ENCODE measurements at regions not wholly inside any gene's neighbourhood (a gene's known extent, or its start where the extent isn't known, plus 50 kb on each side); places are given as distances from the start of the nearest gene placed in this dataset.

DNA sequence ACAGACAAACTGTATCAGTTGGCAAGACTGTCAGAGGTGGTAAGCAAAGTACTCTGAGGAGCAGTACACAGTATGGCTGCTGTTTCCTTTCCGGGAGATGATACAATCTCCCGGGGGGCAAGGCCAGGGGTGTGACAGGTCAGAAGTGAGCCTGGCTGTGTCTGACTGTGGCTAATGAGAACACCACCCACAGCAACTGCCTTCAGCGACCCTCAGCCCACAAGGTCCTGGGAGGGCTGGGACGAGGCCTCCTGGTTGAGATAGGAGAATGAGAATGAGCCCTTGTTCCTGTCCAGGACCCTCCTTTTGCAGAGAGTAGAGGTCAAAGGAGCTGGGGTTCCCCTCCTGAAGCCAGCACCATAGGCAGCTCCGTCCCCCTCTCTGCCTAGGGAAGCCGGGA lies 421.7 kb downstream of the TCERG1L start:
- Histone ChIP-seq H3K4me1 (ENCODE audit: insufficient read depth, low read length) (no peaks in the 10 kb centered on the region), H3K4me3 (ENCODE audit: low read length) (no peak overlapping the region), H3K27me3 (ENCODE audit: insufficient read depth, low read length) (no peaks in the 10 kb centered on the region), H3K9me3 (ENCODE audit: low read depth, low read length) (no peaks in the 10 kb centered on the region)

DNA sequence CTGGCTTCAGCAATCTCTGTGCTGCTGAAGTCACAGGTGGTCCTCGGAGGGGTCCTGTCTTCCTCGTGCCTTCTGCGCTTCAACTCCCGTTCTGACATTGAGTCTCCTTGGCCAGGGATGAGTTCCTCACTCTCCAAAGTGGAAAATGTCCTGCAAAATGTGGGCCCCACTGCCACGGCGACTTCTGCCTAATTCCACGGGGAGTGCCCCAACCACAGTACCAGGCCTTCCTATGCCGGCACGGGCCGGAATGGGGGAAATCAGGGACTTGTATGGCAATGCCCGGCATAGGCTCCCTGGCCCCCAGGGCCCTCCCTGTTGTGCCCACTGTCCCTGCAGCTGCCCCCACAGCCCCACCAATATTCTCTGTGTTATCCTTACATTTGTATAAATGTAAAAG lies 420.5 kb downstream of the TCERG1L start:
- Histone ChIP-seq H3K4me3 (ENCODE audit: low read length) (no peak overlapping the region), H3K4me1 (ENCODE audit: insufficient read depth, low read length) (no peaks in the 10 kb centered on the region), H3K27me3 (ENCODE audit: insufficient read depth, low read length) (no peaks in the 10 kb centered on the region), H3K9me3 (ENCODE audit: low read depth, low read length) (no peaks in the 10 kb centered on the region)

DNA sequence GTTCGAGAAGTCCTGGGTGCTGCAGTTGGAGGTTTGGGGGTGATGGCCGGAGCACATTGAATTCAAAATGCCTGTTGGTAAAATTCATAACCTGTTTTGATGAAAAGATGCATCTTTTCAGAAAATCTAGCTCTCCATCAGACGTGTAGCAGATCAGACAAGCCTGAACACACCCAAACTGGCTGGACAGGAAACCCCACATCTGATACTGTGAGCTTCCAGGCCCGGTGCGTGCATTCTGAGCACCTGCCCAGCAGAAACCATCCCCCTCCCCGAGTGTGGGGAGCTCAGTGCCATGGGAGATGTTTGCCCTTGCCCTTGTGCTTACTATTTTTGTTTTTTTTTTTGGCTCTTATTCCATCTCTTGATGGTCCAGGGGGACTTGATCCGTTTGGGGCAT lies 417.1 kb downstream of the TCERG1L start:
- Histone ChIP-seq H3K9me3 (ENCODE audit: low read depth, low read length) (no peaks in the 10 kb centered on the region), H3K27me3 (ENCODE audit: insufficient read depth, low read length) (no peaks in the 10 kb centered on the region), H3K4me3 (ENCODE audit: low read length) (no peak overlapping the region), H3K4me1 (ENCODE audit: insufficient read depth, low read length) (no peaks in the 10 kb centered on the region)

DNA sequence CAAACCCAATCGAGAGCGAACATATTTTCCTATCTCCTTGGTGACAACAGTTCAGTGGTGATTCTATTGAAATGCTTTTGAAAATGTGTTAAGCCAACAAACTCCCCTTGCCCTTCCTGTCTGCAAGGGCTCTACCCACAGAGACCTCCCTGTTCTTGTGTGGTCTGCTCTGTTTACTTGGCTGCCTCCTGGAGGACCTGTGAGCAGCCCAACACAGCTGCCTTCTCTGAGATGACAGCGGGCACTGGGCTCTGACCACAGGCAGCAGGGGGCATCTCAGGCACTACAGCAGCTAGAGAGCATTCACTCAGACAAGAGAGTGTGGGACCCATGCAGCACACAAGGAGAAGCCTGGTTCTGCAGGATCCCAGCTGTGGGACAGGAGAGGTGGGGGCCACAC lies 416.4 kb downstream of the TCERG1L start:
- Histone ChIP-seq H3K4me3 (ENCODE audit: low read length) (no peak overlapping the region), H3K4me1 (ENCODE audit: insufficient read depth, low read length) (no peaks in the 10 kb centered on the region), H3K27me3 (ENCODE audit: insufficient read depth, low read length) (no peaks in the 10 kb centered on the region), H3K9me3 (ENCODE audit: low read depth, low read length) (no peaks in the 10 kb centered on the region)

DNA sequence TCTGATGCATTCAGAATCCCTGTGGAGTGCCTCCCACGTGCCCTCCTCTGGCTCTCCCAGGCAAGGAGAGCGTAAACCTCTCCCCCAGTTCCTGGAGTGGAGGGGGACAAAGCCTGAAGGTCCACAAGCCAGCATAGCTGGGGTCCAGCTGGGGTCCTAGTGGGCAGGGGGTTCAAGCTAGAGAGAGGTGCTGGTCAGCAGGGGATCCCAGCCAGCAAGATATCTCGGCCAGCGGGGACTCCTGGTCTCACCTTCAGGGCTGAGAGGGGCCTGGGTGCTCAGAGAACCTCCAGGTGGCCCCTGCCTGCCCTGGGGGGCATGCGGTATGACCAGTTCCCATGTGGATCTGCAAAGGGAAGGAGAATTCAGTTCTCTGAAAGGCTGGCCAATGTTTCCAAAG lies 413.7 kb downstream of the TCERG1L start:
- Histone ChIP-seq H3K4me3 (ENCODE audit: low read length) (no peak overlapping the region), H3K9me3 (ENCODE audit: low read depth, low read length) (no peaks in the 10 kb centered on the region), H3K4me1 (ENCODE audit: insufficient read depth, low read length) (no peaks in the 10 kb centered on the region), H3K27me3 (ENCODE audit: insufficient read depth, low read length) (no peaks in the 10 kb centered on the region)

DNA sequence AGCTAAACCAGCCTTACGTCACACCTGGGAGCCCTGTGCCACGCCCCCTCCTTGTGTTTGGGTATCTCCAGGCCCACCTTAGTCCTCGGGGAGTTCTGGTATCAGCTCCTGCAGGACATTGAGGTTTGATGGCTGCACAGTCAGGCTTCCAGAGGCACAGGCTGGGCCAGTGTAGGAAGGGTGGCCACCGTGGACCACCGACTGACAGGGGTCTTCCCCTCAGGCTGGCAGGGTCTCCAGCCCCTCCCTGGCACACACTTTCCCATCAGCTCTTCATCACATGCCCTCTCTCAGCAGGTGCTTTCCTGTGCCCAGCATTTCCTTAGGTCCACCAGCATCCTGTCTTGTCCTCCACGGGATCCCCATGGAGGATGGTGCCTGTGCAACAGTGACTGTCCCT lies 413.1 kb downstream of the TCERG1L start:
- Histone ChIP-seq H3K9me3 (ENCODE audit: low read depth, low read length) (no peaks in the 10 kb centered on the region), H3K4me3 (ENCODE audit: low read length) (no peak overlapping the region)

DNA sequence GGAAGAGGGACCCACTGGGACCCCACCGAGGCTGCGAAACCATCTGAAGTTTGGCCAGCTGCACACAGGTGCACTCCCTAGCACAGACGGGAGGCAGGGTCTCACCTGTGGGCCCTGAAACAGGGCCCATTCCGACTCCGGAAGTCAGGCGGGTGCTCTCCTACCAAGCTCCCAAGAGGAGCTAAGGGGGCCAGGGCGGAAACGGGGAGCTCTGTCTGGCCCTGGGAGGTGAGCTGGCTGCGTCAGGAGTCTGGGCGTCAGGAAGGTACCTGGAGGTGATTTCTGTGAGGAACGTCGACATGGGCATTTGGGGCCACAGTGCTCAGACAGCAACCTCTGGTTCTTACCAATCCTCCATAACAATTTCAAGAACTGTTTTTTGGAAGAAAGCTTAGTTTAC lies 411.7 kb downstream of the TCERG1L start:
- no peaks in the 10 kb centered on the region for H3K27me3 ChIP-seq (ENCODE audit: insufficient read depth, low read length)
- H3K9me3 ChIP-seq (ENCODE audit: low read depth, low read length), result no peaks in the 10 kb centered on the region
- H3K4me3 ChIP-seq (ENCODE audit: low read length), result no peak overlapping the region
- no peaks in the 10 kb centered on the region for H3K4me1 ChIP-seq (ENCODE audit: insufficient read depth, low read length)

More for the DNA sequence above, 413.1 kb downstream of the TCERG1L start:
- Histone ChIP-seq H3K27me3 (ENCODE audit: insufficient read depth, low read length) (no peaks in the 10 kb centered on the region), H3K4me1 (ENCODE audit: insufficient read depth, low read length) (no peaks in the 10 kb centered on the region)

DNA sequence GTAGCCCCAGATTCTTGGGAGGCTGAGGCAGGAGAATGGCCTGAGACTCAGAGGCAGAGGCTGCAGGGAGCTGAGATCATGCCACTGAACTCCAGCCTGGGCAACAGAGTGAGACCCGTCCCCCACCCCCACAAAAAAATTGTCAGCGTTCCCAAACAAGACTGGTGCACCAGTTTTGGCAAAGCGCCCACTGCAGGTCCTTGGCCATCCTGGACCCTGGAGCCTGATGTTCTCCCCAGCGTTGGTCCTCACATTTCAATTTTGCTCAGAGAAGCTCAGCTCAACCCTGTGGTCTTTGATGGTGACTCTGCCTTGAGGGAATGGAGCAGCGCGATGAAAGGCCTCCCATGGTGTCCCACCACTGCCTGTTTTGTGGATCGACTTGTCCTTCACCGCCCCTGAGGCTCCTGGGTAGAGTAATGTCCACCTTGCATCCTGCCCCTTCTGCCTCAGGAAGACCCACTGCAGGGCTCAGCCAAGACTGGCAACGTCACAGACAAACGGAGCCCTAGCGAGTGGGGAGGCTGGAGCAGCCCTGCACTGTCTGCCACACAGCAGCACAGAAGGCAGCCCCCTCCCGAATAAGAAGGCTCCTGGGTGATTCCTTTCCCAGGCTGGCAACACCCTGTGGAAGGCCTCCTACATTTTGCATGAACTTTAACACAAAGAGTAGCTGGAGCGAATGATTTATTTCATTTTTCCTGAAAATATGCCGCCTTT lies 410.9 kb downstream of the TCERG1L start:
- Histone ChIP-seq H3K4me1 (ENCODE audit: insufficient read depth, low read length) (no peaks in the 10 kb centered on the region), H3K4me3 (ENCODE audit: low read length) (no peak overlapping the region), H3K27me3 (ENCODE audit: insufficient read depth, low read length) (no peaks in the 10 kb centered on the region), H3K9me3 (ENCODE audit: low read depth, low read length) (no peaks in the 10 kb centered on the region)

DNA sequence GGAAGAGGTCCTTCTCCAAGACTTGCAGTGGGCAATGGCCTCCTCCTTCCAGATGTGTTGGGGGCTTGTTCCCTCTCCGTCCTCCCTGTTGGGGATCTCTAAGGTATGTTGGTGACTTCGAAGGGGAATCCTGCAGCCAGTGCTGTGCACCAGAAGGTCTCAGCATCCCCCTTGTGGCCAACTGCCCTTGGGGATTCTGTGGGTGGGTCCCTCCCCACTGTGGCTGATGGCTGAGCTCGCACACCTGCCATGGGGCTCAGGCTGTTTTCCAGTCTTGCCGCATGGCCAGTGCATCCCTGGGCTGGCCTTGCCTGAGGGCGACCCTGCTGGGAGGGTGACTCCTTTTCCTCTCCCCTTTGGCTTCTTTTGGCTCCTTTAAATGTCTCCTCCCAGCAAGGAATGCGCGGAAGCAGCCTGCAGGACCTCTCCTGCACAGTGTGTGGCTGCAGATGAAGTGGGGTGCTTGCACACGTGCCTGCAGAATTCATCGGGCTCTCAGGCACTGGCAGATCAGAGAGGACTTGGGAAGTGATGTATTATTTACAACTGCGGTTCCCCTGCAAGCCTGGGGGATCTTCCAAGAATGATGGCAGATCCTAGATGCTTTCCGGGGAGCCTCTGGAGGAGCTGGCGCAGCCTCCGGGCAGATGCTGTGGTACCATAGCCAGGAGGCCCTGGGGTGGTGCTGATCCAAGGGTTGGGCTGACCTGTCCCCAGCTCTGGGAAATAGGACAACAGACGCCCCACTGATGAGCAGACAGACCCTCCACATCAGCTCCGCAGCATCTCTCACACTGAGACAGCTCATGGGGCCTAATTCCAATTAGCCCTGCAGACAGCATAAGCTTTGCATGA lies 410.0 kb downstream of the TCERG1L start:
- Histone ChIP-seq H3K4me1 (ENCODE audit: insufficient read depth, low read length) (no peaks in the 10 kb centered on the region), H3K9me3 (ENCODE audit: low read depth, low read length) (no peaks in the 10 kb centered on the region), H3K4me3 (ENCODE audit: low read length) (no peak overlapping the region), H3K27me3 (ENCODE audit: insufficient read depth, low read length) (no peaks in the 10 kb centered on the region)

DNA sequence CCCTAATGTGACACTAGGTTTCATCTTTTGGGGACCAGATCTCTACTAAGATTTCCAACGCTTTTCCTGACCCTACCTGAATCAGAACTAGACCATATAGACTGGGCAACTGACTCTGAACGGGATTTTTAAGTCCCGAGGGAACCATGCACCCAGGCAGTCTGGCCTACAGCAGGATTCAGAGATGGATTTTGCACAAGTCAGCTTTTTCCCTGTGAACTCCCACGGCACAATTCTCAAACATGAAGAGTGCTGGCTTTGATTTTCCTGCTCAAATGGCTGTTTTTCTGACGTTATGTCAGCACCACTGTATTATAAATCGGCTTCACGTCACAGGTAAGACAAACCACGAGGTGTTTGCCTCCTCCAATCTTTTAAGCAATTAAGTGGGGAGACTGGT lies 409.1 kb downstream of the TCERG1L start:
- H3K4me3 ChIP-seq (ENCODE audit: low read length), result no peak overlapping the region
- H3K9me3 ChIP-seq (ENCODE audit: low read depth, low read length), result no peaks in the 10 kb centered on the region
- no peaks in the 10 kb centered on the region for H3K27me3 ChIP-seq (ENCODE audit: insufficient read depth, low read length)
- H3K4me1 ChIP-seq (ENCODE audit: insufficient read depth, low read length), result no peaks in the 10 kb centered on the region

DNA sequence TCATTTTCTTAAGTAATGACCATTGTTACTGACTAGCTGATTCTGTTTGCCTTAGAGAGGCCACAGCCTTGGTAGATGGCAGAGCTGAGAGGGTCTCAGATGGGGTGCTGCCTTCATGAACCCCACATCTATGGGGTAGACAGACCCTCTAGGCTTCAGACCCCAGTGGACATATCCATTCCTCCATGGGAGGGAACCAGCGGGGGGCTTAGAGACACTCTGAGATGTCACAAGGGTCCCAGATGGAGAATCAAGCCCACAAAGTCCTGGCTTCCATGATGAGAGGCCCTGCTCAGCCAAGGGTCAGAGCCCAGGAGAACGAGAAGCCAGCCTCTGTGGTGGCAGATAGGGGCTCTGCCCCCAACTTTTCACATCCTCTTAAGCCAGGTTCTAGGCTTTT lies 408.6 kb downstream of the TCERG1L start:
- Histone ChIP-seq H3K27me3 (ENCODE audit: insufficient read depth, low read length) (no peaks in the 10 kb centered on the region), H3K9me3 (ENCODE audit: low read depth, low read length) (no peaks in the 10 kb centered on the region), H3K4me1 (ENCODE audit: insufficient read depth, low read length) (no peaks in the 10 kb centered on the region), H3K4me3 (ENCODE audit: low read length) (no peak overlapping the region)

DNA sequence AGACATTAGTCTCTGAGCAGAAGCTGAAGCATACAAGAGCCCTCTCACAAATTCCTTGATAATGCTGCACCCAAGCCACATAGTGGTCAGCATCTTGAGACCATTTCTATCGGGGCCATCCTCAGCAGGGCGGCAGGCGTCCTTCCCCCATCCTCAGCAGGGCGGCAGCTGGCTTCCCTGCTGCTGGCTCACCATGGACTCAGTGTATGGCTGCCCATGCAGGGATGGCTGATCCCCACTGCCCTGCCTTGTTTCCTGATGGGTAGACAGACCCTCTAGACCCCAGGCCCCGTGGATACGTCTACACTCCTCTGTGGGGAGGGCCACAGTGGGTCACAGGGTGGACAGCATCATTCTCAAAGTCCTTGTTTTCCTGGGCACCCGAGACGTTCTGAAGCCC lies 406.8 kb downstream of the TCERG1L start:
- Histone ChIP-seq H3K4me1 (ENCODE audit: insufficient read depth, low read length) (no peaks in the 10 kb centered on the region), H3K27me3 (ENCODE audit: insufficient read depth, low read length) (no peaks in the 10 kb centered on the region), H3K4me3 (ENCODE audit: low read length) (no peak overlapping the region), H3K9me3 (ENCODE audit: low read depth, low read length) (no peaks in the 10 kb centered on the region)

DNA sequence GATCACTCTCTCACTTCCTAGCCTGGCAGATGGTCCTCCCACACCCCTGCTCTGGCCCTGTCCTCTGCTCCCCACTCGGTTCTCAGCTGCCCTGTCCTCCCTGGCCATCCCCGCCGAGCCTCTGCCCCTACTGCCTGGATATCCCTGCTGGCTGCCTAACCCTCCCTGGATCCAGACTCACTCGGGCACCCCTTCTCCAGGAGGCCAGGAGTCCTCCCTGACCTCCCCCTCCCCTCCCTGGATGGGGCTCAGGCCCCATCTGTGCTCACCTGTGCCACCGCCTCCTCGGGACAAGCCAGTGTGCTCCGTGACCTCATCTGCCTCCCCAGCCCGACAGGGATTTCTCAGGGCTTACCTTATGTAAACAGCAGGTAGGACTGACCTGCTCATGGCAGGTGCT lies 406.1 kb downstream of the TCERG1L start:
- no peaks in the 10 kb centered on the region for H3K4me1 ChIP-seq (ENCODE audit: insufficient read depth, low read length)
- no peaks in the 10 kb centered on the region for H3K27me3 ChIP-seq (ENCODE audit: insufficient read depth, low read length)
- no peaks in the 10 kb centered on the region for H3K9me3 ChIP-seq (ENCODE audit: low read depth, low read length)
- H3K4me3 ChIP-seq (ENCODE audit: low read length), result no peak overlapping the region

DNA sequence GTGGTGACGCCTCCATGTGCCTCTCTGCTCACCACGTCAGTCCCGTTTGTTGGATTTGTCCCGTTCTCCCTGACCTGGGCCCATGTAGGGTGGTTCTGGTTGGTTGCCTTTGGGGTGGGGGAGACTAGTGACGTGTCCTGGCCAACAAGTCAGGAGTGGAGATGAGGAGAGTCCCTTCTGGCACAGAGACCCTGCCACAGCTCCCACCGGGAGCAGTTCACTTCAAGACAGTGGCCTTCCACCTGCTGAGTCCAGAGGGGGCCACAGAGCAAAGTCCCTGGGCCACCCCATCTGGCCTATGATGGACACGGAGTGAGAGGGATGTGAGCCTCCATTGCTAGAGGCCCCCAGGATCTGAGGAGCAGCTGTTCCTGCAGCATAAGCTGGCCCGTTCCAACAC lies 405.6 kb downstream of the TCERG1L start:
- no peaks in the 10 kb centered on the region for H3K27me3 ChIP-seq (ENCODE audit: insufficient read depth, low read length)
- no peaks in the 10 kb centered on the region for H3K4me1 ChIP-seq (ENCODE audit: insufficient read depth, low read length)
- no peaks in the 10 kb centered on the region for H3K9me3 ChIP-seq (ENCODE audit: low read depth, low read length)
- H3K4me3 ChIP-seq (ENCODE audit: low read length), result no peak overlapping the region

DNA sequence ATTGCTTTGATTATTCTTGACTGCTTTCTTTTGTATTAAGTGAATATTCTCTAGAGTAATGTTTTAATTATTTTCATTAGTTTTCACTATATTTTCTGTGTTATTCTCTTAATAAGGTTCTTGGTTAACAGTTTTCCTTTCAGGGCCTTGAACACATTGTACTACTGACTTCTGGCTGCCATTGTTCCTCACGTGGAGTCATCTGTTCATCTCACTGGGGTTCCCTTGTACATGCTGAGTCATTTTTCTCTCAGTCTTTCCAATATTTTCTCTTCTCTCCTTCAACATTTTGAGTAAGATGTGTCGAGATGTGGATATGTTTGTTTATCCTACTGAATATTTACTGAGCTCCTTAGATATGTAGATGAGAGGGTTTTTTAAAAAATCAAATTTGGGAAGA lies 400.7 kb downstream of the TCERG1L start:
- H3K9me3 ChIP-seq (ENCODE audit: low read depth, low read length), result no peaks in the 10 kb centered on the region
- no peaks in the 10 kb centered on the region for H3K27me3 ChIP-seq (ENCODE audit: insufficient read depth, low read length)
- H3K4me1 ChIP-seq (ENCODE audit: insufficient read depth, low read length), result no peaks in the 10 kb centered on the region
- no peak overlapping the region for H3K4me3 ChIP-seq (ENCODE audit: low read length)

DNA sequence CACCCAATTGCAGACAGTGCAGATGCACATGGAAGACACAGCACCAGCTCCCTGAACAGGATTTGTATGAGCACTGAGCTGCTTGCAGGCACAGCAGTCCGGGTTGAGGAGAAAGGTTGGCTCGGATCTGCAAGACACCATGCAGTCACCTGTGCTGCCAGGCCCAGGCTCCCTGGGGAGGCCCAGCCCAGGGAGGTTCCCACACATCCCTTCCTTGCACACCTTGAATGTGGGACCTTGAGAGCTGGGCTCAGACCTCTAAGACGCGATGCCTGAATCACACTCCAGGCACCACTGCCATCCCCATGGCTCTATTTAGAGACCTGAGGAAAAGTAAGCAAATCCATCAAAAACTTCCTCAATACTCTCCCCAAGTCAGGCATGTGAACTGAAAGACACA lies 397.7 kb downstream of the TCERG1L start:
- no peaks in the 10 kb centered on the region for H3K27me3 ChIP-seq (ENCODE audit: insufficient read depth, low read length)
- H3K9me3 ChIP-seq (ENCODE audit: low read depth, low read length), result no peaks in the 10 kb centered on the region
- no peak overlapping the region for H3K4me3 ChIP-seq (ENCODE audit: low read length)
- no peaks in the 10 kb centered on the region for H3K4me1 ChIP-seq (ENCODE audit: insufficient read depth, low read length)

Data from mononuclear cell (primary cell).